Lung (tissue), 11 donors: ENCODE measurements at regions not wholly inside any gene's neighbourhood (a gene's known extent, or its start where the extent isn't known, plus 50 kb on each side); places are given as distances from the start of the nearest gene placed in this dataset.

Experiments used
- ATAC-seq: fragments of 200-7000 bp; cut with Tn5 transposase; one replicate; pipeline ENCODE4 v1.9.1; 2020; ENCODE audit warnings: moderate number of reproducible peaks; ENCODE audit not compliant: insufficient read depth, low FRiP score
- DNase-seq, 3 donors: peaks; one replicate each; pipeline ENCODE4 v3.0.0-alpha.2; 2013 to 2017
- H3K27ac ChIP-seq, 2 donors: one replicate each; pipeline ENCODE4 v1.5.1; 2013; ENCODE audit warnings: mild to moderate bottlenecking in 2 of 2, moderate library complexity in 2 of 2, control low read depth in 1 of 2, inconsistent platforms in 1 of 2, low read depth in 1 of 2, low read length in 1 of 2
- H3K27me3 ChIP-seq, 3 donors: one replicate each; pipeline ENCODE4 v1.5.1; 2013; ENCODE audit warnings: low read length in 2 of 3; ENCODE audit not compliant: control insufficient read depth in 3 of 3, insufficient read depth in 3 of 3
- H3K36me3 ChIP-seq, 4 donors: one replicate each; pipeline ENCODE4 v1.5.1; 2013; ENCODE audit warnings: low read length in 4 of 4, mild to moderate bottlenecking in 1 of 4, moderate library complexity in 1 of 4; ENCODE audit not compliant: control insufficient read depth in 4 of 4, insufficient read depth in 4 of 4
- H3K4me1 ChIP-seq, 5 donors: one replicate each; pipeline ENCODE4 v1.5.1; 2013; ENCODE audit warnings: low read length in 5 of 5, mild to moderate bottlenecking in 2 of 5, moderate library complexity in 1 of 5; ENCODE audit not compliant: control insufficient read depth in 5 of 5, insufficient read depth in 5 of 5
- H3K4me3 ChIP-seq: one replicate; pipeline ENCODE4 v1.5.1; 2013; ENCODE audit warnings: mild to moderate bottlenecking, control low read depth, moderate library complexity
- H3K9ac ChIP-seq, 2 donors: one replicate each; pipeline ENCODE4 v1.5.1; 2013; ENCODE audit warnings: low read length in 2 of 2, control low read depth in 1 of 2; ENCODE audit not compliant: insufficient read depth in 1 of 2
- H3K9me3 ChIP-seq, 4 donors: one replicate each; pipeline ENCODE4 v1.5.1; 2013; ENCODE audit warnings: low read length in 3 of 4, mild to moderate bottlenecking in 1 of 4, moderate library complexity in 1 of 4; ENCODE audit not compliant: control insufficient read depth in 4 of 4, insufficient read depth in 3 of 4
- WGBS, 2 donors: extraction: QIAGEN DNeasy Blood & Tissue Kit; methylation state at CpG; one replicate each; pipeline ENCODE4 v1.1.7; 2013; 5-methylcytosine and 5-hydroxymethylcytosine counted together
- TF ChIP-seq, protein P1 (sequence below): IDR thresholded peaks from 2 replicates; pipeline ENCODE4 v1.5.1; 2012; ENCODE audit warnings: mild to moderate bottlenecking; ENCODE audit errors: control extremely low read depth, extremely low read depth
- donor health status: control.
- donor health status: control.
- donor health status: Bipolar disorder and iron deficiency.
- donor health status: healthy.
- donor health status: DM: yes; HTN: yes; CAD: no.

DNA sequence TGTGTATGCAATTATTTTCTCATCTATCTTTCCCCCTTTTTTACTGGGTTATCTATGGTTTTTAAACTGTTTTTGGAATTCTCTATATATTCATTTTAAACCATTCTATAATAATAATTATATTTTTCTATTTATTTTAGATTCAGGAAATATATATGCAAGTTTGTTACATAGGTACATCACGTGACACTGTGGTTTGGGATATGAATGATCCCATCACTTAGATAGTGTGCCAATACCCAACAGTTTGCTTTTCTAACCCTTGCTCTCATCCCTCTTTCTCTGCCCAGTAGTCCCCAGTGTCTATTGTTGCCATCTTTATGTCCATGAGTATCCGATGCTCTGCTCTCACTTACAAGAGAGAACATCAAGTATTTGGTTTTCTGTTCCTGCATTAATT is 65.8 kb upstream of the SPHKAP start:
- TF ChIP-seq, protein P1, sequence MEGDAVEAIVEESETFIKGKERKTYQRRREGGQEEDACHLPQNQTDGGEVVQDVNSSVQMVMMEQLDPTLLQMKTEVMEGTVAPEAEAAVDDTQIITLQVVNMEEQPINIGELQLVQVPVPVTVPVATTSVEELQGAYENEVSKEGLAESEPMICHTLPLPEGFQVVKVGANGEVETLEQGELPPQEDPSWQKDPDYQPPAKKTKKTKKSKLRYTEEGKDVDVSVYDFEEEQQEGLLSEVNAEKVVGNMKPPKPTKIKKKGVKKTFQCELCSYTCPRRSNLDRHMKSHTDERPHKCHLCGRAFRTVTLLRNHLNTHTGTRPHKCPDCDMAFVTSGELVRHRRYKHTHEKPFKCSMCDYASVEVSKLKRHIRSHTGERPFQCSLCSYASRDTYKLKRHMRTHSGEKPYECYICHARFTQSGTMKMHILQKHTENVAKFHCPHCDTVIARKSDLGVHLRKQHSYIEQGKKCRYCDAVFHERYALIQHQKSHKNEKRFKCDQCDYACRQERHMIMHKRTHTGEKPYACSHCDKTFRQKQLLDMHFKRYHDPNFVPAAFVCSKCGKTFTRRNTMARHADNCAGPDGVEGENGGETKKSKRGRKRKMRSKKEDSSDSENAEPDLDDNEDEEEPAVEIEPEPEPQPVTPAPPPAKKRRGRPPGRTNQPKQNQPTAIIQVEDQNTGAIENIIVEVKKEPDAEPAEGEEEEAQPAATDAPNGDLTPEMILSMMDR = no peak
- ATAC-seq = no peak
- H3K27me3 ChIP-seq = no peaks in the 10 kb centered on the region

DNA sequence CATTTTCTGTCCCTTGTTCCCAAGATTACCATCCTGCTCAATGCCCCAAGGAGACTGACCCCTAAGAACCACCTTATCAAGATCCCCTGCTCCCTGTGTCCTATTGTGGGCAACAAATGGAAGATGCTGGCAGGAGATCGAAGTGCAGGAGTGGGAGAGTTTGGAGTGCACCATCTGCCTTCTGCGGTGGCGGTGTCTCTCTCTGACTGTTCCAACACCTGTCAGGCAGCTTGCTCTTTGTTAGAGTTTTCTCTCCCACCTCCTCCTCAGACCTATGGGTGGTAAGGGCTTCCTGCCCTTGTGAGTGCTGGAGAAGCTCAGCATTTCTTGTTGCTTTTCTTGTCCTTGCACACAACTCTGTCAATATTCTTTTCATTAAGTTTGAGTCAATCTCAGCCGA is 64.1 kb upstream of the SPHKAP start:
- H3K36me3 ChIP-seq = no peaks in the 10 kb centered on the region
- no peak overlapping the region for H3K9ac ChIP-seq
- no peaks in the 10 kb centered on the region for H3K27me3 ChIP-seq
- H3K4me3 ChIP-seq = no peak overlapping the region
- 89 to 93% methylated on average over 4 of the region's 4 CpGs for WGBS, 2 donors
- DNase-seq (no peak), ATAC-seq (no peak)
- peaks cover 0 to 2% (median 0%) of the 10 kb centered on the region in 4 donors for H3K9me3 ChIP-seq
- no peaks in the 10 kb centered on the region for H3K4me1 ChIP-seq
- TF ChIP-seq, protein P1 = no peak
- H3K27ac ChIP-seq = no peak overlapping the region

More for the DNA sequence above, 65.8 kb upstream of the SPHKAP start:
- no peak overlapping the region for H3K9ac ChIP-seq
- H3K4me3 ChIP-seq = no peak overlapping the region
- H3K27ac ChIP-seq = no peak overlapping the region
- H3K36me3 ChIP-seq = no peaks in the 10 kb centered on the region
- H3K4me1 ChIP-seq = no peaks in the 10 kb centered on the region
- WGBS, 2 donors = 91 to 96% methylated on average over 2 of the region's 2 CpGs
- H3K9me3 ChIP-seq = peaks cover 0 to 3% (median 1%) of the 10 kb centered on the region in 4 donors
- DNase-seq = no peak

DNA sequence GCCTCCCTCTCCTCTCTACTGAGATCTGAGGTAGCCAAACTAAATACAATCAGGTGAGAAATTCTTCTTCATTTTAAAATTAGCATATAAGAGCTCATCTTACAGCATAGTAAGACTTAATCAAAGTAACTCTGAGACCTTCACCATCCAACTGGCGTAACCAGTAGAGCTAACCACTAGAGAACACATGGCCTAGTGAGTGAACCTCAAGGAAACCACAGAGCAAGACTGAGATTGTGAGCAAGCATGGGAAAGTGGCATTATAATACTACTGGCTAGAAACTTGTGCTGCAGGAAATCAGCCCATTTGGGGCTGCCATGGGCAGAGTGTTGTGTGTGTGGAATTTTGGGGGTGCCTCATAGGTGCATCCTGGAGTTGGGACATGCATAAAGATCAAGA is 61.1 kb upstream of the SPHKAP start:
- Histone ChIP-seq H3K9ac (no peak overlapping the region), H3K9me3 (peaks cover 0 to 2% (median 0%) of the 10 kb centered on the region in 4 donors), H3K4me3 (no peak overlapping the region), H3K36me3 (no peaks in the 10 kb centered on the region), H3K27me3 (no peaks in the 10 kb centered on the region), H3K4me1 (no peaks in the 10 kb centered on the region), H3K27ac (no peak overlapping the region)
- no peak for ATAC-seq
- WGBS, 2 donors = 88 to 89% methylated on average over 1 of the region's 1 CpG
- no peak for DNase-seq
- TF ChIP-seq, protein P1 = no peak

DNA sequence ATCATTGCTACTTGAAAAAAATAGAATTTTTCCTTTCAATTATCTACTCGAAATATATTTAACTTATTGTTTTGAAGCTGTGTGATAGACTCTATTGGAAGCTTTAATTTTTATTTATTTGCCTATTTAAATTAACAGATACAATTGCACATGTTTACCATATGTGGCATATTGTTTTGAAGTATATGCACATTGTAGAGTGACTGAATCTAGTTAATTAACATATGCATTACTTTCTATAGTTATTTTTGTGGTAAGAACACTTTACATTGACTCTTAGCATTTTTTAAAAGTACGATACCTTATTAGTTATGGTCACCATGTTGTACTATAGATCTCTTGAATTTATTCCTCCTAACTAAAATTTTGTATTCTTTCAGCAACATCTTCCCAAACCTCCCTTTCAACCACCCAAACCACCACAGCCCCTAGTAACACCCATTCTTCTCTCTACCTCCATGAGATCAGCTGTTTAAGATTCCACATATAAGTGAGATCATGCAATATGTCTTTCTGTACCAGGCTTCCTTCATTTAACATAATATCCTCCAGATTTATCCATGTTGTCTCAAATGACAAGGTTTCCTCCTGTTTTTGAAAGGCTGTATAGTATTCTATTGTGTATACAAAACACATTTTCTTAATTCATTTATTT is 58.5 kb upstream of the SPHKAP start:
- no peak for DNase-seq
- Histone ChIP-seq H3K4me1 (no peaks in the 10 kb centered on the region), H3K9ac (no peak overlapping the region), H3K4me3 (no peak overlapping the region), H3K27me3 (no peaks in the 10 kb centered on the region), H3K9me3 (no peaks in the 10 kb centered on the region), H3K27ac (no peak overlapping the region), H3K36me3 (no peaks in the 10 kb centered on the region)
- 75 to 88% methylated on average over 2 of the region's 2 CpGs for WGBS, 2 donors
- no peak for ATAC-seq
- TF ChIP-seq, protein P1 = no peak
